HG03575 (cell line): ENCODE measurements at regions not wholly inside any gene's neighbourhood (a gene's known extent, or its start where the extent isn't known, plus 50 kb on each side); places are given as distances from the start of the nearest gene placed in this dataset.
"Not testable (repeated sequence)": the region's sequence is repeated elsewhere in the genome, so short reads cannot be mapped to it uniquely, and the experiment has no call there.

Experiments used
- ATAC-seq: cut with Tn5 transposase; IDR thresholded peaks from one replicate; pipeline ENCODE4 v1.9.1; 2021; ENCODE audit not compliant: unreplicated experiment, insufficient number of reproducible peaks, low FRiP score; ENCODE audit errors: extremely low read depth

GRCh38 chr6:140373728-140374127 lies 999.3 kb upstream of the CITED2 start:
- ATAC-seq: not testable (repeated sequence)

DNA sequence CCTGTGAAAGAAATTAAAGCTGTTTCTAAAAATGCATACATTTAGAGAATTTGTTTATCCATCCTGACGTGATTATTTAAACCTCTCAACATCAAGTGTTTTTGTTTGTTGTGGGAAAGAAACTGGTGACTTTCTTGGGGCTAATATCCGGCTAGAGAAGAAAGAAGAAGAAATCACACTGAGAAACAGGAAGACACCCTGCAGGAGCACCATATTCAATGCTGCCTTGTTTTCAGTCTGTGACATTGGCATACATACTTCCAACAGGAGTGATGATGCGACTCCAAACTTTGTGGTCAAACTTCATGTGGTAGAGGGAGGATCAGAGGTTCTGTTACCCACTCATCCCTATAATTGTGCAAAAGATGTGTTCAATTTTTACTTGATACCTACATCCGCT lies 997.6 kb upstream of the CITED2 start:
- no peak for ATAC-seq

- no peak for ATAC-seq
These were observed 996.8 kb upstream of the CITED2 start for GRCh38 chr6:140370976-140371870.

DNA sequence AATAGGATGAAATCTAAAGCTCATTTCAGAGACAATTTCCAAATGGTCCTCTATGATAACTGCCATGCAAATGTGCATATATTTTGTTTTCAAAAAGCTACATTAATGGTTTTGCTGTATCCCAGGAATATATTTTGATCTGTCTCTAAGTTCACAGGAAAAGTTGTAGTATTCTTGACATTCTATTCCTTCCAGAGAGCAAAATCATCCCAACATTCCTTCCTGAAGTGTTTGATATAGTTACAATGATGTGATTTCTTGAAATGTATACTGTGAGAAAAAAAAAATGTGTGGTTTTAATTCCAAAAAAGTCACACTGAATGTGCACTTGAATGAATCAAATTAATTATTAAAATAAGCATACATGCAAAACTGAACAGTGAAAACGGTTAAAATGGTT lies 996.0 kb upstream of the CITED2 start:
- no peak for ATAC-seq

DNA sequence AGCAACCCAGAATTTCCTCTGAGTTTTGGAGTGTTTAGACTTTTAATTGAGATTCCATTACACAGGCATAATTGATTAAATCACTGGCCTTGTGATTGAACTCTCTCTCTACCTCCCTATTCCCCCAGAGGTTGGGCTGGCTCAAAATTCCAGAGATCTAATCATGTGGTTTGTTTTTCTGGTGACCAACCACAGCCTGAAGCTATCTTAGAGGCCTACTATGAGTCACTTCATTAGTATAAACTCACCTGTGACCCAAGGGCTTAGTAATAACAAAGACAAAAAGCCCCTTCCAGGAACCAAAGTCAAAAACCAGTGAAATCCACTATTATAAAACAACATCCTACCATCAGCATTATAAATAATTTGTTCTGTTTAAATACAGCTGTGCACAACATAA lies 992.5 kb upstream of the CITED2 start:
- ATAC-seq: no peak

GRCh38 chr6:140364916-140365315 lies 990.5 kb upstream of the CITED2 start:
- no peak for ATAC-seq

GRCh38 chr6:140360651-140361050 lies 986.2 kb upstream of the CITED2 start:
- ATAC-seq: no peak

DNA sequence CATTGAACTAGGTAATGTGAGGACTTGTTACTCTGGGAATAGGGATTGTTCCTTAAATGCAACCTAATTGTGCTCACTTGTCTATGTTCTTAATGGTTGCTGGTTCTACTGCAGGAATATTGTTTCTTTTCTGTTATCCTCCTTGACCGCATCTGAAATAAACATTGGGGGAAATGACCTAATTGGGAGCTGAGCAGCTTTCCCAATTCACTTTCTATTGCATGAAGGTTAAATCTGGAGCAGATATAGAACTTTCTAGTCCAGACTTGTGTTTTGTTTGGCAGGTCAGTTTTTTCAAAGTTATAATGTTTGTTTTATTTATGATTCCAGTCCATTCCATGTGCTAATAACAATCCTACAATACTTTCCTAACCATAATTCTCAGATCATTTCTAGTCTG lies 981.0 kb upstream of the CITED2 start:
- ATAC-seq: no peak

DNA sequence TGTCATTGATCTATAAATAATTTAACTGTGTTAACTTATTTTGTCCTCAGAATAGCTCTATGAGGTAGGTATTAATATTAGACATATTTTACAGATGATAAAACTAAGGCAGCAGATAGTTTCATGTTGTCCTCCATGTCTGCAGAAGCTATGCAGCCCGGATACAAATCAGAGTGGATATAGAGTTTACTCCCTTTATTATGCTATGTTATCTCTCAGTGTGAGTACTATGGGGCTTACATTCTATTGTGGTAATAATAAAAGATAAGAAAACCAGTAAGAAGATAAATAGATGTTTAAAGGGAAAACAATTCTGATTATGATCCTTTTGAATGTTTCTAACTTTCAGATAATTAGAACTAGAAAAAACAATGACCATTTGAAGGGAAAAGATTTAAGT lies 979.8 kb upstream of the CITED2 start:
- no peak for ATAC-seq

DNA sequence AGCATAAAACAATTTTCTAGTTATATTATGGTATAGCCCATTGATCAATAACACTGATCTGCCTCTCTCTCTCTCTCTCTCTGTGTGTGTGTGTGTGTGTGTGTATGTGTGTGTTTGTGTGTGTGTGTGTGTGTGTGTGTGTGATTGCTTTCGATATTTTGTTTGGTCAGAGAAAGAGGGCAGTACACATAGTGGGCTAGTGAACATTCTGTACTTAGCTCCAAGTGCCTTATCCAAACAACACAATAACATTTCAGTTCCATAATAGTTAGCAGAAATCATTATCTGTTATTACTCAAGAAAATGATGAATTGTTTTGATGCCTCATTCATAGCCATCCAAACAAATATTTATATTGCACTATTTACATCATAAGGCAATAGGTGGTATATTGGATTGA lies 979.1 kb upstream of the CITED2 start:
- ATAC-seq: no peak

DNA sequence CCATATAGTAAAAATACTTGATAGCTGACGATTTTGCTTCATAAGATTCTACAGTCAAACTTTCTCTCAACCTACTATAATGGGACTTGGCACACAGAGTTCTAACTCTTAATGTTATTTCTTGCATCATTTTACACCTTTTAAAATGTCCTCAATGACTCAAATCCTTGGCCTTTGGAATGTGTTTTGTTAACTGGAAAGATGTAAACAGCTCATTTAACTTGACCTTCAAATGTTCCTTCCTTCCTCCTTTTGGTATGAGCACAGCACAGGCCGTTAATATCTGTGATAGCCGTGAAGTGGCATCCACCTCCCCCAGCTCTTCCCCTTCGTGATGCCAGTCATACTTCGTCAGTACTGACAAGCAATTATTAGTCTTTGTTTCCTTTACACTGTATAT lies 972.0 kb upstream of the CITED2 start:
- ATAC-seq: no peak

DNA sequence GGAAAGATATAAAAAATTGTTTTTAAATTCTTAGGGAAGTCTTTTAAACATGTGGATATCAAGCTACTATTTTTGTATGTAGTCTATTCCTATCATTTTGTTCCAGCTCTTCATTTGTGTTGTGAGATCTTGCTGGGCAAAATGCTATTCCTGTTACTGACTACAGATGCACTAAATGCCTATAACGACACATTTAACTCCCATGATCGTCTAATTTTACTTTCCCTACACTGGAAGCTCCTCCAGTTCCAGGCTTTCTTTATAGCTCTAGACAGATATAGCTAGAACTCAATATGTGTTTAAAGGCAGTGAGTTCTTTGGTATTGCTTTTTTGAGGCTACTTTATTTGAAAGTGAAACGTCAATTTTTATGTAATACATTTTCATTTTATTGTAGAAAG lies 971.5 kb upstream of the CITED2 start:
- no peak for ATAC-seq

DNA sequence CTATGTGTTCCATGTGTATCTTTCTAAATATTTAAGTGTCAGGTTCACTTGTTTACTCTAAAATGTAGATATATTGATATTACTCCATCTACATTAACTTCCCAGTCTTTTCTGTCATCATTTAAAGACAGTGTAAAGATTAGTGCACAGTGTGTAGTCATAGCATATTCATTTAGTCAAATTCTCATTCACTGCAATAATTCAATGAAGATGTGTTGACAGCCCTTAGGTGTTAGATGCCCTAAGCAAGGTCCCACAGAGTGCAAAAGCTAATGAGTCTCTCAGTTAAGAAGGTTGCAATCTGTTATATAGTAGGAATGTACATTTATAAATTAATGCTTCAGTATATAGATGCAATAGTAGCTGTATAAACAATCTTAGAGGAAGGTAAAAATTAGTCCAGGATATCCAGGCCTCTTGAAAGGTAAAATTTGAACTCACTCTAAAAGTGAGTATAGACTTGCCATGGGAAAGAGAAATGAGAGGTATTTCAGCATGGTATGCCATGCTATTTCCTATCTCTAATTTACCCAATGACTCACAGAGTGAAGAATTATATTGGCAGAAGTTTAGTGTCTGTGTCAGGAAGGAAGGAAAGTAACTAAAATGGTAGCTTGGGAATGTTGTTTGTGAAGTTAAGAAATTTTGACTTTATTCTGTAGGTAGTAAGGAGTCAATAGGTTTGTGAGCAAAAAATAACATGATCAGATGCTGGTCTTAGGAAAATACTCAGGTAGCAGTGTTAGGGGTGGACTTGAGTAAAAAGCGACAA lies 969.9 kb upstream of the CITED2 start:
- ATAC-seq: no peak

DNA sequence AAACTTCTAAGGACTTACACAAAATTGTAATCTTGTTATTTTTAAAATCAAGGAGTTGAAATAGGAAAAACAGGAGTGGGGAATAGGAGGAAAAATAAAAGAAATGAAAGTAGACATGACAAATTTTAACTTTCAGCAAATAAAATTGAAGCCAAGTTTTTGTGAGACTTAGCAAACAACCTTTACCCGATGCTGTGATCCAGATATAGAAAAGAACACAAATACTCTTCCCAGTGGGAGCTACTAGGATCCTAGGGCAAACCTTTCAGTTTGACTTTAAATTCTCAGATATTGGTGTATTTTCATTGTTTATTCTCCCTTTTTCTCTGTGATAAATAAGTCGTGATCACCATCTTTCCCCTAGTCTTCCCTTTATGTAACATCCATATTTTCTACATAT lies 968.7 kb upstream of the CITED2 start:
- ATAC-seq: no peak

DNA sequence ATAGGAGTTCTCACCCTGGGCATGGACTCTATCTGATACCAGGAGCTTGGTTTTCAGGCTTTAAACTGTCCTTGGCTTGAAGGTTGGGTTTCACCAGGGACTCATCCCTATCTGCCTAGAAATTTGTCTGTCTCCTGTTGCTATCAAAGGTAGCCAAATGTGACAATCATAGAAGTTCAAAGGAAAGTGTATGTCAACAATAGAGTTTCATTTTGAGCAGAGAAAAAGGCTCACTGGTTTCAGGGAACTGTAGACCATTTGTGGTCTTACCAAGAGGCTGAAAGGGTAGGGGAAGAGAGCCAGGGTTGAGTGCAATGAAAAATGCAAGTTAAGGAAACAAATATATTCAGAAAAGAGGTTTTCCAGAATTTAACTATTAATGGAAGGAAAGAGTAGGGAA lies 966.8 kb upstream of the CITED2 start:
- ATAC-seq: no peak

GRCh38 chr6:140340795-140341194 lies 966.3 kb upstream of the CITED2 start:
- no peak for ATAC-seq

DNA sequence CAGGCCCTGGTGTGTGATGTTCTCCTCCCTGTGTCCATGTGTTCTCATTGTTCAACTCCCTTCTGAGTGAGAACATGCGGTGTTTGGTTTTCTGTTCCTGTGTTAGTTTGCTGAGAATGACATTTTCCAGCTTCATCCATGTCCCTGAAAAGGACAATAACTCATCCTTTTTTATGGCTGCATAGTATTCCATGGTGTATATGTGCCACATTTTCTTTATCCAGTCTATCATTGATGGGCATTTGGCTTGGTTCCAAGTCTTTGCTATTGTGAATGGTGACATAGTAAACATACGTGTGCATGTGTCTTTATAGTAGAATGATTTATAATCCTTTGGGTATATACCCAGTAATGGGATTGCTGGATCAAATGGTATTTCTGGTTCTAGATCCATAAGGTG lies 964.6 kb upstream of the CITED2 start:
- not testable (repeated sequence) for ATAC-seq

- no peak for ATAC-seq
These were observed 947.4 kb upstream of the CITED2 start for GRCh38 chr6:140321891-140322290.

DNA sequence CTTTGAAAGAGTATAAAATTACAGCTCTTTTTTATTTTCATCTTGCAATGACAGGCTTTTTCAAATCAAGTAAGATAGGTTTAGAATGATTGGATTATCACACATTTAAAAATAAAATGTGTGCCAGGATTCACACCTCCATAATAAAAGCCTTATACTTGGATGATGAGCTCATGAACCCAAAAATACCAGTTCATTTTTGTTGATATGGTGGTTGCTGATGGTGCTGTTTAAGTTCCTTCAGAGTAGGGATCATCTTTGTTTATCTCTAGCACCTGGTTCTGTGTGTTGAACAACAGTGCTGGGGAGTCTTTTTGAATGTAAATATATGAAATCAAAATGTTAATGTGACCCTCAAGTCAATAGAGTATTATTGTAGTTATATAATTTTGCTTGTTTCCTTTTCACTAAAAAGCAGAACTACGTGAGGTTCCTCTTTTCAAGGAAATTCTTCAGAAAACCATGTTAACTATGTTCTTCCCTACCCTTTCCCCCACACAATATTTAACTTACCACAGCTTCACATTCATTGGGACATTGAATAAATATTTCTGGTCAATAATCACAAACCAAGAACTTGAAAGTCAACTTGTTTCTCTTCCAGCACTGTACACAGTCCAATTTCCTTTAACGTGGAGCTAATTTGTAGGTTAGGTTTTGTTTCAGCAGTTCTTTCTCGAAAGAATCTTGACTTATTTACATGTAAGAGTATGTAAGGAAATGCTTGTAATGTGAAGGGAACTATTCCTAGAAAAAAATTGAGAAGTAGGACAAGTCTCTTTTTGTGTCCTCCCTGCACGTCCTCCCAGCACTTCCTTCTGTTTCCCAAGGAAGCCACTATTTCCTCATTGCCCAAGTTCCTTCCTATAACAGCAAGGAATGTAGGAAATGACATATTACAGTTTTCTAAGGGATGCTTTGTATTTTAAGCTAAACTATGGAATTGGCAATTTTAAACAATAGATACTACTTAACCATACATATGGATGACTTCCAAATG lies 945.9 kb upstream of the CITED2 start:
- no peak for ATAC-seq
